DND-41 (cell line): ENCODE measurements at regions not wholly inside any gene's neighbourhood (a gene's known extent, or its start where the extent isn't known, plus 50 kb on each side); places are given as distances from the start of the nearest gene placed in this dataset.

Source experiments
- EZH2 ChIP-seq: IDR thresholded peaks from 3 replicates; pipeline ENCODE4 v1.6.1; 2012; ENCODE audit warnings: borderline replicate concordance, low read depth, mild to moderate bottlenecking, moderate library complexity, low read length, inconsistent platforms; ENCODE audit not compliant: severe bottlenecking
- TF ChIP-seq, protein P1 (sequence below): IDR thresholded peaks from 2 replicates; pipeline ENCODE4 v1.5.1; 2012; ENCODE audit warnings: borderline replicate concordance, low read length, moderate library complexity, mild to moderate bottlenecking; ENCODE audit not compliant: poor library complexity, severe bottlenecking; ENCODE audit errors: extremely low read depth

- TF ChIP-seq, protein P1, sequence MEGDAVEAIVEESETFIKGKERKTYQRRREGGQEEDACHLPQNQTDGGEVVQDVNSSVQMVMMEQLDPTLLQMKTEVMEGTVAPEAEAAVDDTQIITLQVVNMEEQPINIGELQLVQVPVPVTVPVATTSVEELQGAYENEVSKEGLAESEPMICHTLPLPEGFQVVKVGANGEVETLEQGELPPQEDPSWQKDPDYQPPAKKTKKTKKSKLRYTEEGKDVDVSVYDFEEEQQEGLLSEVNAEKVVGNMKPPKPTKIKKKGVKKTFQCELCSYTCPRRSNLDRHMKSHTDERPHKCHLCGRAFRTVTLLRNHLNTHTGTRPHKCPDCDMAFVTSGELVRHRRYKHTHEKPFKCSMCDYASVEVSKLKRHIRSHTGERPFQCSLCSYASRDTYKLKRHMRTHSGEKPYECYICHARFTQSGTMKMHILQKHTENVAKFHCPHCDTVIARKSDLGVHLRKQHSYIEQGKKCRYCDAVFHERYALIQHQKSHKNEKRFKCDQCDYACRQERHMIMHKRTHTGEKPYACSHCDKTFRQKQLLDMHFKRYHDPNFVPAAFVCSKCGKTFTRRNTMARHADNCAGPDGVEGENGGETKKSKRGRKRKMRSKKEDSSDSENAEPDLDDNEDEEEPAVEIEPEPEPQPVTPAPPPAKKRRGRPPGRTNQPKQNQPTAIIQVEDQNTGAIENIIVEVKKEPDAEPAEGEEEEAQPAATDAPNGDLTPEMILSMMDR, result no peak
- TF ChIP-seq EZH2, result no peak
These were observed 458.5 kb upstream of the ACVR2A start for GRCh38 chr2:147386284-147386683.
